BE2C (cell line): ENCODE measurements at regions not wholly inside any gene's neighbourhood (a gene's known extent, or its start where the extent isn't known, plus 50 kb on each side); places are given as distances from the start of the nearest gene placed in this dataset.

Experiments
- DNase-seq: peaks from one replicate; pipeline ENCODE4 v3.0.0-alpha.2; 2020
- H3K27me3 ChIP-seq: fragments of 250-450 bp; sonication (Bioruptor Pico); 2 replicates; pipeline ENCODE4 v1.5.1; 2020; ENCODE audit warnings: mild to moderate bottlenecking
- H3K36me3 ChIP-seq: fragments of 250-450 bp; sonication (Bioruptor Pico); 2 replicates; pipeline ENCODE4 v1.5.1; 2020; ENCODE audit warnings: mild to moderate bottlenecking
- H3K4me1 ChIP-seq: fragments of 250-450 bp; sonication (Bioruptor Pico); 2 replicates; pipeline ENCODE4 v1.5.1; 2020
- H3K4me3 ChIP-seq: 2 replicates; pipeline ENCODE4 v1.5.1; 2011; ENCODE audit warnings: low read depth, low read length
- H3K9me3 ChIP-seq: fragments of 250-450 bp; sonication (Bioruptor Pico); 2 replicates; pipeline ENCODE4 v1.5.1; 2020
- TF ChIP-seq, protein P1 (sequence below): IDR thresholded peaks from 2 replicates; pipeline ENCODE4 v1.5.1; 2012; ENCODE audit warnings: mild to moderate bottlenecking, low read depth, low read length

DNA sequence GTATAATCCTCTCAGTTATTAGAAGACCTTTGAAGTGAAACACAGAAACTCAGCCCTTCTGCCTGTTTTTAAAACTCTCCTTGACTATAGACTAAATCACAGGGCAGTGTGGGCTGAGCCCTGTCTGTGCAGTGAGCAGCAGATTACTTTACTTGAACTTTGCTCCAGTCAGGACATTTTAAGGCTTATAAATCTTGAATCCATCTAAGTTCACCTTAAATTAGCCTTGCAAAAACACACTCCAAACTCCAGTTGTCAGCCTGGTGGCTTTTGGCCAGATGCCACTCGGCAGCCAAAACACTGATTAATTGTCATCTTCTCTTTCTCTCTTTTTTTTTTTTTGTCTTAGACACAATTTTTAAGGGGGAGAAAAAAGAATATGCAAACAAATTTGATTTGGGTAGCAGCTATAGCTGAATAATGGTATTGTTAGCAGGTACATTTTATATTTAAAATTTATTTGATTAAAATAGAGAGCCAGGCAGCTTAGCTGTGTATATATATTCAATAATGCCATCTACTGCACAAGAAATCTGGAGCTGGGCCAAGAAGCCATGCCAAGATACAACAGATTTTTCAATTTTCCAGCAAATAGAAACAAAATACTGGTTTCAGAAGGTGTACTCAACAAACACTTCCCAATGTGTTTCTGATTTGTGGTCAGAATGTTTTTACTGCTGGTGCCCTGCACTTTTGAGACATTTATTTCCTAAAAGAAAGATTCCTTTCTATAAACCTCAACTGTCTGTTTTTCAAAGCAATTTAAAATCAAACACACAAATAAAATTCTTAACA, 247.7 kb downstream of the TFEC start:
- no peaks in the 10 kb centered on the region for H3K9me3 ChIP-seq
- no peaks in the 10 kb centered on the region for H3K27me3 ChIP-seq
- DNase-seq: no peak
- no peak overlapping the region for H3K4me3 ChIP-seq
- no peaks in the 10 kb centered on the region for H3K4me1 ChIP-seq
- TF ChIP-seq, protein P1, sequence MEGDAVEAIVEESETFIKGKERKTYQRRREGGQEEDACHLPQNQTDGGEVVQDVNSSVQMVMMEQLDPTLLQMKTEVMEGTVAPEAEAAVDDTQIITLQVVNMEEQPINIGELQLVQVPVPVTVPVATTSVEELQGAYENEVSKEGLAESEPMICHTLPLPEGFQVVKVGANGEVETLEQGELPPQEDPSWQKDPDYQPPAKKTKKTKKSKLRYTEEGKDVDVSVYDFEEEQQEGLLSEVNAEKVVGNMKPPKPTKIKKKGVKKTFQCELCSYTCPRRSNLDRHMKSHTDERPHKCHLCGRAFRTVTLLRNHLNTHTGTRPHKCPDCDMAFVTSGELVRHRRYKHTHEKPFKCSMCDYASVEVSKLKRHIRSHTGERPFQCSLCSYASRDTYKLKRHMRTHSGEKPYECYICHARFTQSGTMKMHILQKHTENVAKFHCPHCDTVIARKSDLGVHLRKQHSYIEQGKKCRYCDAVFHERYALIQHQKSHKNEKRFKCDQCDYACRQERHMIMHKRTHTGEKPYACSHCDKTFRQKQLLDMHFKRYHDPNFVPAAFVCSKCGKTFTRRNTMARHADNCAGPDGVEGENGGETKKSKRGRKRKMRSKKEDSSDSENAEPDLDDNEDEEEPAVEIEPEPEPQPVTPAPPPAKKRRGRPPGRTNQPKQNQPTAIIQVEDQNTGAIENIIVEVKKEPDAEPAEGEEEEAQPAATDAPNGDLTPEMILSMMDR: no peak
- H3K36me3 ChIP-seq: no peaks in the 10 kb centered on the region

DNA sequence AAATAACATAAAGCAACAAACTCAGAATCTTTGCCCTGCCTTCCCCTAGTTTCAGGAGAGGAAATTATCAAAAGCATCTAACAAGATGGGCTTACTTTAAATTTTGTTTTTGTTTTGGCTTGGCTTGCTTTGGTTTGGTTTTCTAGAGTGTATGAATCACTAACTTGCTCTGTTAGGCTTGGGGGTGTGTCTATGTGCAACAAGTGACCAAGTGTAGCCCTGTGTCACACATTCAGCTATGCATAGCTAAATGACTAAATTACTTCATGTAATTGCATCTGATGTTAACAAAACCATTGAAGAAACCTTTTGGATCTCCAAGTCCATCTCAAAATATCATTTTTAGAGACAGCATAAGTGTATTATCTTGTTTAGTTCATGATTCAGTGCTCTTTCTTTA, 251.0 kb downstream of the TFEC start:
- Histone ChIP-seq H3K9me3 (no peaks in the 10 kb centered on the region), H3K27me3 (no peaks in the 10 kb centered on the region), H3K36me3 (no peaks in the 10 kb centered on the region), H3K4me1 (no peaks in the 10 kb centered on the region), H3K4me3 (no peak overlapping the region)
- TF ChIP-seq, protein P1: no peak
- DNase-seq: no peak

DNA sequence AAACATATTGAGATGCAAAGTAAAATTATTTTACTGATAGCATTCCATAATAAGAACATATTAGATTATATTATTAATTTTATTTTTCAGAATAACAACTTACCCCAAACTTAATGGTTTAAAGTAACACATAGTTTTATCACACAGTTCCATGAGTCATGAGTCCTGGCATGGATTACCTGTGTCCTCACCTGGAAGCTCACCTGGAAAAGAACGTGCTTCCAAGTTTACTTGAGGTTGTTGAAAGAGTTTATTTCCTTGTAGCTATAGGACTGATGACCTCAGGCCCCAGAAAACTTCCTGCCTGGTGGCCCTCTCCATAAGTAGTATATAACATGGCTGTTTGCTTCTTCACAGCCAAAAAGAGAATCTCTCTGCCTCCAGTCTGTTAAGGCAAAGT, 254.6 kb downstream of the TFEC start:
- TF ChIP-seq, protein P1: no peak

DNA sequence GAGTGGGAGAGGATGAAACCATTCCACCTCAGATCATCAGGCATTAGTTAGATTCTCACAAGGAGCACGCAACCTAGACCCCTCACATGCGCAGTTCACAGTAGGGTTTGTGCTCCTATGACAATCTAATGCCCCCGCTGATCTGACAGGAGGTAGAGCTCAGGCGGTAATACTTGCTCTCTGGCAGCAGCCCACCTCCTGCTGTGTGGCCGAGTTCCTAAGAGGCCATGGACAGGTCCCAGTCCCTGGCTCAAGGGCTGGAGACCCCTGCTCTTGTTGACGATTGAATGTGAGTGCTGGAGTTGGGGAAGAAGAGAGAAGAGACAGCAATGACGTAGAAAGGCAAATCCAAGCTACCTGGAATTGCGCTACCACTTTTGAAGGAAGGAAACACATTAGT, 267.2 kb downstream of the TFEC start:
- Histone ChIP-seq H3K4me3 (no peak overlapping the region), H3K36me3 (no peaks in the 10 kb centered on the region), H3K27me3 (no peaks in the 10 kb centered on the region), H3K9me3 (no peaks in the 10 kb centered on the region), H3K4me1 (no peaks in the 10 kb centered on the region)
- TF ChIP-seq, protein P1: no peak
- DNase-seq: no peak

More for the DNA sequence above, 254.6 kb downstream of the TFEC start:
- no peak overlapping the region for H3K4me3 ChIP-seq
- no peaks in the 10 kb centered on the region for H3K27me3 ChIP-seq
- no peaks in the 10 kb centered on the region for H3K4me1 ChIP-seq
- no peaks in the 10 kb centered on the region for H3K9me3 ChIP-seq
- H3K36me3 ChIP-seq: no peaks in the 10 kb centered on the region
- no peak for DNase-seq

DNA sequence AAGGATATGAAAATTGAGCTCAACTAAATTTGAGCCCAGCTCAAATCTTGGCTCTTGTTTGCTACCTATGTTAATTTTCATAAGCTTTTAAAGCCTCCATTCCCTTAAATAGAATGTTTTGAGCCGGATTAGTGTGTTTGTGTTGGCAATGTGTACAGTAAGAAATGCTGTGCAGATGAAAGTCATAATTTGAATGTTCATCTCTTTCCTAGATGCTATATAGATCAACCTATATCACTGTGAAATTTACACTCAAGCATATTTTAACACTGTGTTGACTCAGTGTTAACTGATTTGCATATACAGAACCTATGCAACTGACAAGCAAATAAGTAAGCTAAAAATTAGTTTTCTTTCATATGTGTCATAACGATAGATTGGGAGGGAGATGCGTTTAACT, 272.5 kb downstream of the TFEC start:
- Histone ChIP-seq H3K9me3 (no peaks in the 10 kb centered on the region), H3K4me1 (no peaks in the 10 kb centered on the region), H3K27me3 (no peaks in the 10 kb centered on the region), H3K36me3 (no peaks in the 10 kb centered on the region), H3K4me3 (no peak overlapping the region)
- DNase-seq: no peak
- TF ChIP-seq, protein P1: no peak

DNA sequence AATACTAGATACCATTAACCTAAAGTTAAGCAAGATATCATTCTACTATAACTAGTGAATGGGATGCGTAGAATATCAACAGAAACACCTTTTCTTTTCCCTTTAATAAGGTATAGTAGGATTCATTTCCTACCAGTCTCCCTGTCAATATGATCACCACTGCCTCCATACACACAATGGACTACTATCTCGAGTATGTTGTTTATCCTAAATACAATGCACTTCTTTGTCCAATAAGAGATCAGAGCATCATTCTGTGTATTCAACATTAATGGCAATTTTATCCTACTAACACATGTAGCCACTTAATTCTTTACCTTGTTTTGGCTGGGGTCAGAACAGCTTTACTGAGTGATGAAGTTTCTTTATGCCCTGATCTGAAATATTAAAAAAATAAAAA, 276.3 kb downstream of the TFEC start:
- H3K36me3 ChIP-seq: no peaks in the 10 kb centered on the region
- no peaks in the 10 kb centered on the region for H3K27me3 ChIP-seq
- no peak for DNase-seq
- H3K9me3 ChIP-seq: no peaks in the 10 kb centered on the region
- no peaks in the 10 kb centered on the region for H3K4me1 ChIP-seq
- H3K4me3 ChIP-seq: no peak overlapping the region
- TF ChIP-seq, protein P1: no peak
